Lower lobe of right lung (tissue), 2 donors: ENCODE measurements at regions not wholly inside any gene's neighbourhood (a gene's known extent, or its start where the extent isn't known, plus 50 kb on each side); places are given as distances from the start of the nearest gene placed in this dataset.

Experiments used
- ATAC-seq, 2 donors: fragments of 200-7000 bp; cut with Tn5 transposase; one replicate each; pipeline ENCODE4 v1.9.1; 2020 to 2022; ENCODE audit warnings: mild to moderate bottlenecking in 2 of 2, moderate library complexity in 2 of 2
- DNase-seq: peaks from one replicate; pipeline ENCODE4 v3.0.0-alpha.2; 2020
- H3K27ac ChIP-seq: fragments of 200-600 bp; one replicate; pipeline ENCODE4 v1.8.0; 2022
- H3K27me3 ChIP-seq: fragments of 200-600 bp; one replicate; pipeline ENCODE4 v1.8.0; 2022; ENCODE audit warnings: low read depth
- H3K36me3 ChIP-seq: fragments of 200-600 bp; one replicate; pipeline ENCODE4 v1.8.0; 2022; ENCODE audit warnings: mild to moderate bottlenecking
- H3K4me1 ChIP-seq: fragments of 200-600 bp; one replicate; pipeline ENCODE4 v1.8.0; 2022
- H3K4me3 ChIP-seq: fragments of 200-600 bp; one replicate; pipeline ENCODE4 v1.8.0; 2022; ENCODE audit warnings: mild to moderate bottlenecking
- H3K9me3 ChIP-seq: fragments of 200-600 bp; one replicate; pipeline ENCODE4 v1.8.0; 2022
- intact Hi-C: fragments of 100-400 bp; cut with DNase I; formaldehyde crosslinking; loops from one replicate; pipeline ENCODE4 v1.11.0; 2022
- TF ChIP-seq, protein P1 (sequence below): fragments of 200-600 bp; IDR thresholded peaks from one replicate; pipeline ENCODE4 v1.8.0; 2022; ENCODE audit warnings: antibody characterized with exemption, mild to moderate bottlenecking
- donor health status: DM: no; HTN: yes; CAD: no; lungs with severe emphysema.

- TF ChIP-seq, protein P1, sequence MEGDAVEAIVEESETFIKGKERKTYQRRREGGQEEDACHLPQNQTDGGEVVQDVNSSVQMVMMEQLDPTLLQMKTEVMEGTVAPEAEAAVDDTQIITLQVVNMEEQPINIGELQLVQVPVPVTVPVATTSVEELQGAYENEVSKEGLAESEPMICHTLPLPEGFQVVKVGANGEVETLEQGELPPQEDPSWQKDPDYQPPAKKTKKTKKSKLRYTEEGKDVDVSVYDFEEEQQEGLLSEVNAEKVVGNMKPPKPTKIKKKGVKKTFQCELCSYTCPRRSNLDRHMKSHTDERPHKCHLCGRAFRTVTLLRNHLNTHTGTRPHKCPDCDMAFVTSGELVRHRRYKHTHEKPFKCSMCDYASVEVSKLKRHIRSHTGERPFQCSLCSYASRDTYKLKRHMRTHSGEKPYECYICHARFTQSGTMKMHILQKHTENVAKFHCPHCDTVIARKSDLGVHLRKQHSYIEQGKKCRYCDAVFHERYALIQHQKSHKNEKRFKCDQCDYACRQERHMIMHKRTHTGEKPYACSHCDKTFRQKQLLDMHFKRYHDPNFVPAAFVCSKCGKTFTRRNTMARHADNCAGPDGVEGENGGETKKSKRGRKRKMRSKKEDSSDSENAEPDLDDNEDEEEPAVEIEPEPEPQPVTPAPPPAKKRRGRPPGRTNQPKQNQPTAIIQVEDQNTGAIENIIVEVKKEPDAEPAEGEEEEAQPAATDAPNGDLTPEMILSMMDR = no peak
- Histone ChIP-seq H3K4me1 (no peaks in the 10 kb centered on the region), H3K27ac (no peak overlapping the region), H3K36me3 (no peaks in the 10 kb centered on the region), H3K9me3 (peaks cover 3% of the 10 kb centered on the region), H3K27me3 (no peaks in the 10 kb centered on the region), H3K4me3 (no peak overlapping the region)
- intact Hi-C loops = no loop called here
- DNase-seq (no peak), ATAC-seq (no peak)
Observed at GRCh38 chr21:21750124-21750825, 752.1 kb downstream of the NCAM2 start.

GRCh38 chr21:21751286-21751685, 753.1 kb downstream of the NCAM2 start:
- ATAC-seq (no peak), DNase-seq (no peak)
- TF ChIP-seq, protein P1 = no peak
- H3K27me3 ChIP-seq = no peaks in the 10 kb centered on the region
- no peaks in the 10 kb centered on the region for H3K9me3 ChIP-seq
- no peaks in the 10 kb centered on the region for H3K36me3 ChIP-seq
- H3K27ac ChIP-seq = no peak overlapping the region
- no peak overlapping the region for H3K4me3 ChIP-seq
- no peaks in the 10 kb centered on the region for H3K4me1 ChIP-seq
- intact Hi-C loops = no loop called here

DNA sequence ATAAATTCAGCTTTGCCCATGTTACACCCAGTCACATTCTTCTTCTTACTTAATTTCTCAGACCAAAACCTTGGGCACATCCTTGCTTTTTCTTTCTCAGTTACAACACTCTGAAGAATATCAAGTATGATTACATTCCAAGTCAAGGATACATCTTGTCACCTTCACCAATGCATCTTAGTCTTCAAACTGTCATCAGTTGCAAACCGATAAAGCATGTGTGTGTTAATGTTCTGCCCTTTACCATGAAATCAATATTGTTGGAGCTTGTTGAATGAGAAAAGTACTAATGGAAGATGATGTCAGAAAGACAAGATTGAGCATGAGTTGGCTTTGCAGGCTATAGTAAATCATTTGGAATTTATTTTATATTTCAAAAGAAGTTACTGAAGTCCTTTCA, 764.6 kb downstream of the NCAM2 start:
- ATAC-seq = no peak
- Histone ChIP-seq H3K9me3 (no peaks in the 10 kb centered on the region), H3K36me3 (no peaks in the 10 kb centered on the region), H3K4me3 (no peak overlapping the region), H3K27ac (no peak overlapping the region), H3K27me3 (no peaks in the 10 kb centered on the region), H3K4me1 (no peaks in the 10 kb centered on the region)
- intact Hi-C loops = no loop called here
- DNase-seq = no peak
- TF ChIP-seq, protein P1 = no peak

DNA sequence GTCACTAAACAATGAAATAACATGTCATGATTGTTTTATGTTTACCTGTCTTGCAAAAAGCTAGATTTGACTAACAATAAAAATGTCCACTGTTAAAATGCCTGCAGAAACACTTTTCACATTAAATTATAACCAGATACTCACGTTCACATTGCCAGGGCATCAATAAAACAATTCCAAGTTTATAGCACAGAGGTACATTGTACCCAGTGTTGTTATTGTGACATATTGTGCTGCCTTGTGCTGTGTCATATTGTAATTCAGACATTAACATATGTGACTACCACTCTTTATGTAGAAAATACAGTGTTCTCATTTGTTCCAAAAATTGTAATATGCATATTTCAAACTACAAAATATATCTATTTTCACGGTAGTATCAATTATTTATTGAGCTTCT, 766.1 kb downstream of the NCAM2 start:
- Histone ChIP-seq H3K27me3 (no peaks in the 10 kb centered on the region), H3K27ac (no peak overlapping the region), H3K36me3 (no peaks in the 10 kb centered on the region), H3K4me1 (no peaks in the 10 kb centered on the region), H3K9me3 (no peaks in the 10 kb centered on the region), H3K4me3 (no peak overlapping the region)
- intact Hi-C loops = no loop called here
- TF ChIP-seq, protein P1 = no peak
- ATAC-seq (no peak), DNase-seq (no peak)

GRCh38 chr21:21767276-21767675, 769.1 kb downstream of the NCAM2 start:
- Histone ChIP-seq H3K27me3 (no peaks in the 10 kb centered on the region), H3K27ac (no peak overlapping the region), H3K36me3 (no peaks in the 10 kb centered on the region), H3K9me3 (no peaks in the 10 kb centered on the region), H3K4me3 (no peak overlapping the region), H3K4me1 (no peaks in the 10 kb centered on the region)
- intact Hi-C loops = no loop called here
- TF ChIP-seq, protein P1 = no peak
- no peak for DNase-seq
- no peak for ATAC-seq
